Naive thymus-derived CD4-positive, alpha-beta T cell (primary cell): ENCODE measurements at regions not wholly inside any gene's neighbourhood (a gene's known extent, or its start where the extent isn't known, plus 50 kb on each side); places are given as distances from the start of the nearest gene placed in this dataset.

Experiments
- ATAC-seq: fragments of 150-1000 bp; cut with Tn5 transposase; 2 replicates; pipeline ENCODE4 v1.10.0; 2021; ENCODE audit warnings: mild to moderate bottlenecking, moderate library complexity
- CTCF ChIA-PET: fragments of 350-600 bp; sonication (Branson Sonifier 250); formaldehyde crosslinking; loops from one replicate; lab custom pipeline; 2021; ENCODE audit warnings: antibody characterized with exemption; lab: Charles Lee
- POLR2A ChIA-PET: fragments of 350-600 bp; sonication (Branson Sonifier 250); formaldehyde crosslinking; loops from one replicate; lab custom pipeline; 2021; ENCODE audit warnings: antibody characterized with exemption, inconsistent platforms; lab: Charles Lee
- DNase-seq, 9 donors: peaks; one replicate each; pipeline versions ENCODE4 v3.0.0 to v3.0.0-alpha.2; 2020 to 2022; ENCODE audit warnings: mixed read lengths in 1 of 9
- H3K27ac ChIP-seq: one replicate; pipeline ENCODE4 v1.7.0; 2013; ENCODE audit warnings: mild to moderate bottlenecking, low read depth, low read length, moderate library complexity
- H3K27me3 ChIP-seq, 2 donors: one replicate each; pipeline ENCODE4 v1.7.0; 2013; ENCODE audit warnings: low read length in 2 of 2, mild to moderate bottlenecking in 2 of 2, moderate library complexity in 2 of 2; ENCODE audit not compliant: control insufficient read depth in 2 of 2, insufficient read depth in 2 of 2
- H3K36me3 ChIP-seq, 3 experiments: 1 replicate in 2 of 3; 2 replicates in 1 of 3; pipeline ENCODE4 v1.7.0; 2013; ENCODE audit warnings: low read length in 3 of 3, mild to moderate bottlenecking in 3 of 3, moderate library complexity in 1 of 3; ENCODE audit not compliant: insufficient read depth in 3 of 3, control insufficient read depth in 2 of 3
- H3K4me1 ChIP-seq, 2 donors: one replicate each; pipeline ENCODE4 v1.7.0; 2013; ENCODE audit warnings: low read length in 2 of 2, mild to moderate bottlenecking in 2 of 2, moderate library complexity in 1 of 2; ENCODE audit not compliant: control insufficient read depth in 2 of 2, insufficient read depth in 2 of 2
- H3K4me3 ChIP-seq: 2 replicates; pipeline ENCODE4 v1.7.0; 2013; ENCODE audit warnings: mild to moderate bottlenecking, low read length
- H3K9me3 ChIP-seq, 3 experiments: 1 replicate in 2 of 3; 2 replicates in 1 of 3; pipeline ENCODE4 v1.7.0; 2013; ENCODE audit warnings: low read length in 3 of 3; ENCODE audit not compliant: control insufficient read depth in 2 of 3
- H3K27ac Mint-ChIP-seq, 9 donors: one replicate each; pipeline ENCODE4 v1.8.0; 2020 to 2022; ENCODE audit warnings: mixed read lengths in 9 of 9, mild to moderate bottlenecking in 8 of 9, moderate library complexity in 5 of 9, inconsistent platforms in 2 of 9
- H3K27me3 Mint-ChIP-seq, 5 donors: one replicate each; pipeline ENCODE4 v1.8.0; 2021 to 2022; ENCODE audit warnings: mixed read lengths in 5 of 5, mild to moderate bottlenecking in 1 of 5
- H3K36me3 Mint-ChIP-seq, 5 donors: one replicate each; pipeline ENCODE4 v1.8.0; 2020 to 2022; ENCODE audit warnings: mixed read lengths in 5 of 5, mild to moderate bottlenecking in 3 of 5, inconsistent platforms in 1 of 5
- H3K4me1 Mint-ChIP-seq, 7 donors: one replicate each; pipeline ENCODE4 v1.8.0; 2020 to 2022; ENCODE audit warnings: mixed read lengths in 7 of 7, mild to moderate bottlenecking in 3 of 7, inconsistent platforms in 1 of 7
- H3K4me3 Mint-ChIP-seq, 10 donors: one replicate each; pipeline ENCODE4 v1.8.0; 2020 to 2022; ENCODE audit warnings: mild to moderate bottlenecking in 10 of 10, mixed read lengths in 10 of 10, moderate library complexity in 6 of 10, inconsistent platforms in 2 of 10
- H3K9me3 Mint-ChIP-seq, 11 donors: one replicate each; pipeline ENCODE4 v1.8.0; 2020 to 2022; ENCODE audit warnings: mixed read lengths in 11 of 11, mild to moderate bottlenecking in 4 of 11, inconsistent platforms in 1 of 11, moderate library complexity in 1 of 11
- intact Hi-C, 2 donors: fragments of 100-400 bp; cut with micrococcal nuclease; formaldehyde crosslinking; loops; one replicate each; pipeline ENCODE4 v1.15.1; 2023

- H3K4me3 ChIP-seq, result no peak overlapping the region
Measured at GRCh38 chr1:4976859-4977440, 322.5 kb downstream of the AJAP1 start.

GRCh38 chr1:4975856-4976255 is 321.4 kb downstream of the AJAP1 start:
- Mint-ChIP-seq H3K27me3 (peaks cover 0 to 18% (median 7%) of the 10 kb centered on the region in 5 donors), H3K27ac (no peak overlapping the region), H3K4me1 (peaks cover 0 to 3% (median 0%) of the 10 kb centered on the region in 7 donors), H3K9me3 (peaks cover 0 to 4% (median 0%) of the 10 kb centered on the region in 11 donors), H3K4me3 (no peak overlapping the region), H3K36me3 (no peaks in the 10 kb centered on the region)
- ATAC-seq (no peak), DNase-seq (no peak)
- intact Hi-C loops, result no loop called here
- H3K27ac ChIP-seq, result no peak overlapping the region
- ChIA-PET CTCF (no interaction called here), POLR2A (no interaction called here)
- H3K27me3 ChIP-seq, result no peaks in the 10 kb centered on the region
- no peaks in the 10 kb centered on the region for H3K4me1 ChIP-seq
- no peaks in the 10 kb centered on the region for H3K9me3 ChIP-seq
- no peak overlapping the region for H3K4me3 ChIP-seq
- no peaks in the 10 kb centered on the region for H3K36me3 ChIP-seq

More at GRCh38 chr1:4976859-4977440, 322.5 kb downstream of the AJAP1 start:
- H3K27ac ChIP-seq, result no peak overlapping the region
- H3K9me3 ChIP-seq, result no peaks in the 10 kb centered on the region
- H3K27me3 ChIP-seq, result no peaks in the 10 kb centered on the region
- peaks cover 0 to 19% (median 7%) of the 10 kb centered on the region in 5 donors for H3K27me3 Mint-ChIP-seq
- peaks cover 0 to 4% (median 0%) of the 10 kb centered on the region in 11 donors for H3K9me3 Mint-ChIP-seq
- POLR2A ChIA-PET, result no interaction called here
- intact Hi-C loops, result no loop called here
- DNase-seq (no peak), ATAC-seq (no peak)
- no peaks in the 10 kb centered on the region for H3K36me3 ChIP-seq
- H3K36me3 Mint-ChIP-seq, result no peaks in the 10 kb centered on the region
- no peak overlapping the region for H3K27ac Mint-ChIP-seq
- H3K4me3 Mint-ChIP-seq, result no peak overlapping the region
- CTCF ChIA-PET, result no interaction called here
- H3K4me1 ChIP-seq, result no peaks in the 10 kb centered on the region
- H3K4me1 Mint-ChIP-seq, result peaks cover 0 to 6% (median 0%) of the 10 kb centered on the region in 7 donors

- no peak overlapping the region for H3K4me3 ChIP-seq
Measured at GRCh38 chr1:4974981-4975685, 320.7 kb downstream of the AJAP1 start.

GRCh38 chr1:4973341-4973740 is 318.9 kb downstream of the AJAP1 start:
- no peaks in the 10 kb centered on the region for H3K36me3 ChIP-seq
- Mint-ChIP-seq H3K27ac (no peak overlapping the region), H3K9me3 (peaks cover 0 to 3% (median 0%) of the 10 kb centered on the region in 11 donors), H3K4me1 (no peaks in the 10 kb centered on the region), H3K36me3 (no peaks in the 10 kb centered on the region), H3K4me3 (no peak overlapping the region), H3K27me3 (peaks cover 0 to 8% (median 3%) of the 10 kb centered on the region in 5 donors)
- intact Hi-C loops, result no loop called here
- DNase-seq, result no peak
- no peaks in the 10 kb centered on the region for H3K27me3 ChIP-seq
- no peaks in the 10 kb centered on the region for H3K4me1 ChIP-seq
- no peak overlapping the region for H3K4me3 ChIP-seq
- H3K9me3 ChIP-seq, result no peaks in the 10 kb centered on the region
- no peak overlapping the region for H3K27ac ChIP-seq
- CTCF ChIA-PET, result no interaction called here
- POLR2A ChIA-PET, result no interaction called here
- ATAC-seq, result no peak

More at GRCh38 chr1:4974981-4975685, 320.7 kb downstream of the AJAP1 start:
- Mint-ChIP-seq H3K4me3 (no peak overlapping the region), H3K9me3 (peaks cover 0 to 3% (median 0%) of the 10 kb centered on the region in 11 donors), H3K27ac (no peak overlapping the region), H3K27me3 (peaks cover 0 to 16% (median 7%) of the 10 kb centered on the region in 5 donors), H3K36me3 (no peaks in the 10 kb centered on the region), H3K4me1 (no peaks in the 10 kb centered on the region)
- no peak overlapping the region for H3K27ac ChIP-seq
- CTCF ChIA-PET, result no interaction called here
- intact Hi-C loops, result no loop called here
- H3K36me3 ChIP-seq, result no peaks in the 10 kb centered on the region
- H3K4me1 ChIP-seq, result no peaks in the 10 kb centered on the region
- H3K27me3 ChIP-seq, result no peaks in the 10 kb centered on the region
- H3K9me3 ChIP-seq, result no peaks in the 10 kb centered on the region
- ATAC-seq (no peak), DNase-seq (no peak)
- POLR2A ChIA-PET, result no interaction called here

- ATAC-seq (no peak), DNase-seq (no peak)
- ChIA-PET CTCF (no interaction called here), POLR2A (no interaction called here)
- H3K27me3 Mint-ChIP-seq, result peaks cover 0 to 5% (median 4%) of the 10 kb centered on the region in 5 donors
- Histone ChIP-seq H3K4me1 (no peaks in the 10 kb centered on the region), H3K9me3 (no peaks in the 10 kb centered on the region), H3K4me3 (no peak overlapping the region), H3K27me3 (no peaks in the 10 kb centered on the region), H3K36me3 (no peaks in the 10 kb centered on the region), H3K27ac (no peak overlapping the region)
- H3K4me3 Mint-ChIP-seq, result no peak overlapping the region
- H3K27ac Mint-ChIP-seq, result no peak overlapping the region
- intact Hi-C loops, result no loop called here
- peaks cover 0 to 3% (median 0%) of the 10 kb centered on the region in 11 donors for H3K9me3 Mint-ChIP-seq
- H3K36me3 Mint-ChIP-seq, result peaks cover 0 to 2% (median 0%) of the 10 kb centered on the region in 5 donors
- no peaks in the 10 kb centered on the region for H3K4me1 Mint-ChIP-seq
Measured at GRCh38 chr1:4972761-4973320, 318.4 kb downstream of the AJAP1 start.

GRCh38 chr1:4971666-4972065 is 317.3 kb downstream of the AJAP1 start:
- CTCF ChIA-PET, result no interaction called here
- Mint-ChIP-seq H3K27me3 (peaks cover 0 to 10% (median 4%) of the 10 kb centered on the region in 5 donors), H3K36me3 (peaks cover 0 to 4% (median 0%) of the 10 kb centered on the region in 5 donors), H3K27ac (no peak overlapping the region), H3K4me1 (no peaks in the 10 kb centered on the region), H3K4me3 (no peak overlapping the region), H3K9me3 (peaks cover 0 to 3% (median 0%) of the 10 kb centered on the region in 11 donors)
- H3K27ac ChIP-seq, result no peak overlapping the region
- no peak for DNase-seq
- ATAC-seq, result no peak
- H3K4me1 ChIP-seq, result no peaks in the 10 kb centered on the region
- no peaks in the 10 kb centered on the region for H3K9me3 ChIP-seq
- intact Hi-C loops, result no loop called here
- POLR2A ChIA-PET, result no interaction called here
- H3K36me3 ChIP-seq, result no peaks in the 10 kb centered on the region
- no peaks in the 10 kb centered on the region for H3K27me3 ChIP-seq
- no peak overlapping the region for H3K4me3 ChIP-seq
